H9 (cell line): ENCODE measurements at regions not wholly inside any gene's neighbourhood (a gene's known extent, or its start where the extent isn't known, plus 50 kb on each side); places are given as distances from the start of the nearest gene placed in this dataset.

Experiments
- DNase-seq: peaks from one replicate; pipeline ENCODE4 v3.0.0-alpha.2; 2017
- H2AFZ ChIP-seq: one replicate; pipeline ENCODE4 v1.6.1; 2013; ENCODE audit warnings: mild to moderate bottlenecking, low read length, control low read depth, moderate library complexity
- H2AK5ac ChIP-seq: 2 replicates; pipeline ENCODE4 v1.6.1; 2013; ENCODE audit warnings: low read length, control low read depth, mixed read lengths; ENCODE audit not compliant: insufficient read length
- H2BK120ac ChIP-seq: one replicate; pipeline ENCODE4 v1.6.1; 2013; ENCODE audit warnings: low read depth, mild to moderate bottlenecking, low read length, control low read depth, inconsistent platforms; ENCODE audit not compliant: poor library complexity, severe bottlenecking
- H2BK12ac ChIP-seq: 2 replicates; pipeline ENCODE4 v1.6.1; 2013; ENCODE audit warnings: low read length, control low read depth, mixed read lengths, low read depth; ENCODE audit not compliant: insufficient read length
- H2BK15ac ChIP-seq: 2 replicates; pipeline ENCODE4 v1.6.1; 2013; ENCODE audit warnings: low read depth, low read length, control low read depth
- H2BK20ac ChIP-seq: one replicate; pipeline ENCODE4 v1.6.1; 2013; ENCODE audit warnings: low read depth, mild to moderate bottlenecking, low read length, control low read depth, inconsistent platforms; ENCODE audit not compliant: poor library complexity, severe bottlenecking
- H2BK5ac ChIP-seq: 2 replicates; pipeline ENCODE4 v1.6.1; 2013; ENCODE audit warnings: low read length, control low read depth, mixed read lengths; ENCODE audit not compliant: insufficient read length
- H3K14ac ChIP-seq: 2 replicates; pipeline ENCODE4 v1.6.1; 2013; ENCODE audit warnings: low read length, control low read depth; ENCODE audit not compliant: insufficient read depth
- H3K18ac ChIP-seq: 2 replicates; pipeline ENCODE4 v1.6.1; 2013; ENCODE audit warnings: low read depth, mild to moderate bottlenecking, mixed read lengths, low read length, control low read depth; ENCODE audit not compliant: insufficient read length
- H3K23ac ChIP-seq: 2 replicates; pipeline ENCODE4 v1.6.1; 2013; ENCODE audit warnings: low read length, control low read depth, mixed read lengths, low read depth; ENCODE audit not compliant: insufficient read length
- H3K23me2 ChIP-seq: 2 replicates; pipeline ENCODE4 v1.6.1; 2013; ENCODE audit warnings: low read depth, mild to moderate bottlenecking, mixed read lengths, low read length, control low read depth; ENCODE audit not compliant: insufficient read length, poor library complexity, severe bottlenecking
- H3K27ac ChIP-seq: 2 replicates; pipeline ENCODE4 v1.5.1; 2013; ENCODE audit warnings: low read length, control low read depth, mixed read lengths, low read depth; ENCODE audit not compliant: insufficient read length
- H3K27me3 ChIP-seq: 2 replicates; pipeline ENCODE4 v1.6.1; 2013; ENCODE audit warnings: low read length, control low read depth, inconsistent platforms; ENCODE audit not compliant: insufficient read depth
- H3K4ac ChIP-seq: 2 replicates; pipeline ENCODE4 v1.6.1; 2013; ENCODE audit warnings: low read depth, mild to moderate bottlenecking, control low read depth, inconsistent platforms, low read length, moderate library complexity
- H3K4me1 ChIP-seq: 2 replicates; pipeline ENCODE4 v1.6.1; 2013; ENCODE audit warnings: low read length, control low read depth, inconsistent platforms; ENCODE audit not compliant: insufficient read depth
- H3K4me2 ChIP-seq: 2 replicates; pipeline ENCODE4 v1.6.1; 2013; ENCODE audit warnings: low read length, control low read depth, mixed read lengths; ENCODE audit not compliant: insufficient read length, insufficient read depth
- H3K56ac ChIP-seq: 2 replicates; pipeline ENCODE4 v1.6.1; 2013; ENCODE audit warnings: low read depth, mild to moderate bottlenecking, mixed read lengths, low read length, control low read depth; ENCODE audit not compliant: insufficient read length
- H3K79me1 ChIP-seq: 2 replicates; pipeline ENCODE4 v1.6.1; 2013; ENCODE audit warnings: low read depth, mild to moderate bottlenecking, moderate library complexity, low read length, control low read depth, inconsistent platforms; ENCODE audit not compliant: insufficient read depth, poor library complexity, severe bottlenecking
- H3K79me2 ChIP-seq: 2 replicates; pipeline ENCODE4 v1.6.1; 2013; ENCODE audit warnings: low read length, control low read depth, inconsistent platforms; ENCODE audit not compliant: insufficient read depth
- H3K9ac ChIP-seq: 2 replicates; pipeline ENCODE4 v1.6.1; 2013; ENCODE audit warnings: low read length, control low read depth, mixed read lengths; ENCODE audit not compliant: insufficient read length; ENCODE audit errors: extremely low read depth
- H3K9me3 ChIP-seq: one replicate; pipeline ENCODE4 v1.6.1; 2013; ENCODE audit warnings: low read depth, low read length, inconsistent platforms; ENCODE audit not compliant: control insufficient read depth
- H3T11ph ChIP-seq: one replicate; pipeline ENCODE4 v1.6.1; 2013; ENCODE audit warnings: mild to moderate bottlenecking, low read length, control low read depth, inconsistent platforms
- H4K20me1 ChIP-seq: one replicate; pipeline ENCODE4 v1.6.1; 2013; ENCODE audit not compliant: control insufficient read depth, insufficient read length, insufficient read depth
- H4K5ac ChIP-seq: 2 replicates; pipeline ENCODE4 v1.6.1; 2013; ENCODE audit warnings: low read depth, mild to moderate bottlenecking, mixed read lengths, low read length, control low read depth; ENCODE audit not compliant: insufficient read length
- H4K8ac ChIP-seq: replicated peaks from 2 replicates; pipeline ENCODE4 v1.6.1; 2013; ENCODE audit warnings: low read length, control low read depth, mixed read lengths, low read depth; ENCODE audit not compliant: insufficient read length
- H4K91ac ChIP-seq: 2 replicates; pipeline ENCODE4 v1.6.1; 2013; ENCODE audit warnings: low read depth, mild to moderate bottlenecking, moderate library complexity, mixed read lengths, low read length, control low read depth; ENCODE audit not compliant: insufficient read length
- H3K27ac Mint-ChIP-seq, 3 experiments: 2 replicates in 2 of 3; 3 replicates in 1 of 3; pipeline ENCODE4 v1.8.0; 2020 to 2021; ENCODE audit warnings: mixed read lengths in 3 of 3, mild to moderate bottlenecking in 1 of 3, moderate library complexity in 1 of 3
- H3K27me3 Mint-ChIP-seq: 2 replicates; pipeline ENCODE4 v1.8.0; 2021; ENCODE audit warnings: low read depth, mild to moderate bottlenecking, moderate library complexity, mixed read lengths
- H3K36me3 Mint-ChIP-seq, 3 experiments: 2 replicates in 2 of 3; 3 replicates in 1 of 3; pipeline ENCODE4 v1.8.0; 2020 to 2021; ENCODE audit warnings: low read depth in 3 of 3, mixed read lengths in 3 of 3; ENCODE audit not compliant: insufficient read depth in 1 of 3
- H3K4me1 Mint-ChIP-seq, 2 experiments: 2 replicates each; pipeline ENCODE4 v1.8.0; 2020; ENCODE audit warnings: mixed read lengths in 2 of 2
- H3K4me3 Mint-ChIP-seq, 2 experiments: 2 replicates in 1 of 2; 3 replicates in 1 of 2; pipeline ENCODE4 v1.8.0; 2020 to 2021; ENCODE audit warnings: mild to moderate bottlenecking in 2 of 2, mixed read lengths in 2 of 2, moderate library complexity in 1 of 2
- H3K9me3 Mint-ChIP-seq, 2 experiments: 2 replicates in 1 of 2; 3 replicates in 1 of 2; pipeline ENCODE4 v1.8.0; 2020; ENCODE audit warnings: mild to moderate bottlenecking in 2 of 2, mixed read lengths in 2 of 2, moderate library complexity in 1 of 2
- WGBS: extraction: QIAGEN DNeasy Blood & Tissue Kit; methylation state at CpG from one replicate; pipeline ENCODE4 v1.1.7; 2013; ENCODE audit warnings: missing lambda C conversion rate, low lambda C conversion rate, mixed read lengths; ENCODE audit not compliant: insufficient read length; ENCODE audit errors: extremely low coverage; 5-methylcytosine and 5-hydroxymethylcytosine counted together
- TF ChIP-seq, protein P1 (sequence below): fragments of 200-600 bp; sonication (generic); conservative IDR thresholded peaks from 3 replicates; pipeline ENCODE4 v1.8.0; 2021; ENCODE audit warnings: antibody characterized with exemption, mild to moderate bottlenecking

DNA sequence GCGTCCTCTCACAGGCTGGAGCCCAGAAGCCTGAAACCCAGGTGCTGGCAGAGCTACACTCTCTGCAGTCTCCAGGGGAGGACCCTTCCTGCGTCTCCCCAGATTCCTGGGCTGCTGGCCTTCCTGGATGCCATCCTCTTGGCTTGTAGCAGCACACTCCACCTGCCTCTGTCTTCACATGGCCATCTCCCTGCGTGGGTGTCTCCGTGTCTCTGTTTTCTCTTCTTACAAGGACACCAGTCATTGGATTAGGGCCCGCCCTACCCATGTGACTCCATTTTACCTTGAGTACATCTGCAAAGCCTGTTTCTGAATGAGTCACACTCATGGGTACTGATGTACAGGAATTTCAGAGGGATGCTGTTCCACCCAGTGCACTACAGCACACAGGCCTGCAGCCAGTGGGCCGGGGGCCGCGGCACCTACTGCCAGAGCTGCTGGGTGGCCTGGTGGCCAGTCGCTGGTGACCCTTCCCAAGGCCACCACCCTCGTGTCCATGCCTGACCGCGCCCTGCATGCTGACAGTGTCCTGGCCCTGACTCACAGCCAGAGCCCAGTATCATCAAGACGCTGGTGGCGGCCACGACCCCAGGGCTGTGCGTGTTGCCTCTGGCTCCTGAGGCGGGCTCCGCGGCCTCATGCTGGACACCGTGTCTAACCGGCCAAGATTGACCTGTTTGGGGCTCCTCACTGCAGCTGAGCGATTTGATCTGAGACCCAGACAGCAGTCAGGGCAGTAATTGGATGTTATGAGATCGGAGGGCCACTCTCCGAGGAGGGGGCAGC is 63.6 kb upstream of the NKX1-1 start:
- Histone ChIP-seq H3K27ac (no peak overlapping the region), H3K14ac (no peak overlapping the region; the same call in 1 of the 2 replicates), H3K23ac (no peak overlapping the region), H3K79me1 (no peaks in the 10 kb centered on the region), H2BK20ac (no peak overlapping the region), H2BK5ac (no peak overlapping the region), H2BK120ac (no peak overlapping the region), H2AK5ac (no peak overlapping the region), H3K27me3 (peaks cover 4% of the 10 kb centered on the region; the same call in 1 of the 2 replicates), H4K91ac (no peak overlapping the region), H3T11ph (no peak overlapping the region), H3K79me2 (no peaks in the 10 kb centered on the region), H3K18ac (no peak overlapping the region), H2BK12ac (no peak overlapping the region), H3K9ac (no peak overlapping the region), H3K23me2 (no peaks in the 10 kb centered on the region), H4K8ac (no peak overlapping the region), H2BK15ac (no peak overlapping the region), H4K5ac (no peak overlapping the region), H3K4me1 (no peaks in the 10 kb centered on the region), H4K20me1 (no peaks in the 10 kb centered on the region), H3K9me3 (no peaks in the 10 kb centered on the region), H3K4me2 (no peak overlapping the region), H3K4ac (no peak overlapping the region), H2AFZ (no peak overlapping the region), H3K56ac (no peak overlapping the region)
- H3K4me1 Mint-ChIP-seq, result no peaks in the 10 kb centered on the region
- no peak overlapping the region for H3K4me3 Mint-ChIP-seq
- H3K9me3 Mint-ChIP-seq, result peaks cover 12% of the 10 kb centered on the region in 2 experiments
- no CpG with 5 or more reads among the region's 24 CpGs for WGBS
- no peak overlapping the region for H3K27ac Mint-ChIP-seq
- H3K36me3 Mint-ChIP-seq, result peaks cover 9 to 10% (median 9%) of the 10 kb centered on the region in 3 experiments
- TF ChIP-seq, protein P1, sequence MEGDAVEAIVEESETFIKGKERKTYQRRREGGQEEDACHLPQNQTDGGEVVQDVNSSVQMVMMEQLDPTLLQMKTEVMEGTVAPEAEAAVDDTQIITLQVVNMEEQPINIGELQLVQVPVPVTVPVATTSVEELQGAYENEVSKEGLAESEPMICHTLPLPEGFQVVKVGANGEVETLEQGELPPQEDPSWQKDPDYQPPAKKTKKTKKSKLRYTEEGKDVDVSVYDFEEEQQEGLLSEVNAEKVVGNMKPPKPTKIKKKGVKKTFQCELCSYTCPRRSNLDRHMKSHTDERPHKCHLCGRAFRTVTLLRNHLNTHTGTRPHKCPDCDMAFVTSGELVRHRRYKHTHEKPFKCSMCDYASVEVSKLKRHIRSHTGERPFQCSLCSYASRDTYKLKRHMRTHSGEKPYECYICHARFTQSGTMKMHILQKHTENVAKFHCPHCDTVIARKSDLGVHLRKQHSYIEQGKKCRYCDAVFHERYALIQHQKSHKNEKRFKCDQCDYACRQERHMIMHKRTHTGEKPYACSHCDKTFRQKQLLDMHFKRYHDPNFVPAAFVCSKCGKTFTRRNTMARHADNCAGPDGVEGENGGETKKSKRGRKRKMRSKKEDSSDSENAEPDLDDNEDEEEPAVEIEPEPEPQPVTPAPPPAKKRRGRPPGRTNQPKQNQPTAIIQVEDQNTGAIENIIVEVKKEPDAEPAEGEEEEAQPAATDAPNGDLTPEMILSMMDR, result no peak
- DNase-seq, result no peak
- peaks cover 11% of the 10 kb centered on the region for H3K27me3 Mint-ChIP-seq
